ENCODE measurements at regions not wholly inside any gene's neighbourhood (a gene's known extent, or its start where the extent isn't known, plus 50 kb on each side); places are given as distances from the start of the nearest gene placed in this dataset.

DNA sequence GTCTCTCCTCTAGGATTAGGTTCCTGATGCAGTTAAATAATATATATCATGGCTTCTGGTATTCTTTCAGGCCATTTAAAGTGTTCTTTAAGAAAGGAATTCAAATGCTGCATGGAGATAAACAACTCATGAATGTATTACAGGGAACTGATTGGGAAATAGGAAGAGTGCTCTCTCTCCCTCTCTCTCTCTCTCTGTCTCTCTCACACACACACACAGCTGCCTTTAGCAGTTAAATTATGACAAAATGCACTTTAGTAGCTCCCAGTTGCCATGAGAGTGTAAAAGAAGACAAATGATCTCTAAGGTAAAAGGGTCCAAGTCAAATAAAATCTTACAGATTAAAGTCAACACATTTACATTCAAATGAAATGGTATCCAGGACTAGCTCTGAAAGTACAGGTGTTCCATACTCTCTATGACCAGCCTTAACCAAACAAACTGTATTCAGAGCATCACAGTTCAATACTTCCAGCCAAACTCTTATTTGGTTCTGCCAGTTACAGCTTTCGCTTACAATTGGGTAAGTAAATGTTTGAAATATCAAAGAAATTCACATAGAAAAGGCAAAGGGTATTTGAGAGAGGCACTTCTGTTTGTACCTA lies 94.7 kb upstream of the CXXC4 start:
- no peak for TF ChIP-seq POLR2A (IDR thresholded peaks at IDR 0.05)
- TF ChIP-seq, protein P1, sequence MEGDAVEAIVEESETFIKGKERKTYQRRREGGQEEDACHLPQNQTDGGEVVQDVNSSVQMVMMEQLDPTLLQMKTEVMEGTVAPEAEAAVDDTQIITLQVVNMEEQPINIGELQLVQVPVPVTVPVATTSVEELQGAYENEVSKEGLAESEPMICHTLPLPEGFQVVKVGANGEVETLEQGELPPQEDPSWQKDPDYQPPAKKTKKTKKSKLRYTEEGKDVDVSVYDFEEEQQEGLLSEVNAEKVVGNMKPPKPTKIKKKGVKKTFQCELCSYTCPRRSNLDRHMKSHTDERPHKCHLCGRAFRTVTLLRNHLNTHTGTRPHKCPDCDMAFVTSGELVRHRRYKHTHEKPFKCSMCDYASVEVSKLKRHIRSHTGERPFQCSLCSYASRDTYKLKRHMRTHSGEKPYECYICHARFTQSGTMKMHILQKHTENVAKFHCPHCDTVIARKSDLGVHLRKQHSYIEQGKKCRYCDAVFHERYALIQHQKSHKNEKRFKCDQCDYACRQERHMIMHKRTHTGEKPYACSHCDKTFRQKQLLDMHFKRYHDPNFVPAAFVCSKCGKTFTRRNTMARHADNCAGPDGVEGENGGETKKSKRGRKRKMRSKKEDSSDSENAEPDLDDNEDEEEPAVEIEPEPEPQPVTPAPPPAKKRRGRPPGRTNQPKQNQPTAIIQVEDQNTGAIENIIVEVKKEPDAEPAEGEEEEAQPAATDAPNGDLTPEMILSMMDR (IDR thresholded peaks at IDR 0.05) = no peak

Measured in adrenal gland (tissue), 5 donors.